ENCODE measurements at regions not wholly inside any gene's neighbourhood (a gene's known extent, or its start where the extent isn't known, plus 50 kb on each side); places are given as distances from the start of the nearest gene placed in this dataset.

GRCh38 chr1:88075813-88076212 is 608.3 kb upstream of the PKN2 start:
- Histone ChIP-seq H3K4me3 (ENCODE audit: low read length) (no peak overlapping the region), H3K27me3 (ENCODE audit: control insufficient read depth, insufficient read depth, low read length) (no peaks in the 10 kb centered on the region), H3K4me1 (ENCODE audit: control insufficient read depth, insufficient read depth, low read length) (peaks cover 5% of the 10 kb centered on the region), H3K27ac (ENCODE audit: low read length) (no peak overlapping the region), H3K36me3 (ENCODE audit: control insufficient read depth, insufficient read depth, low read length) (no peaks in the 10 kb centered on the region), H3K9me3 (ENCODE audit: control insufficient read depth, low read depth, low read length) (no peaks in the 10 kb centered on the region)
- no CpG with 5 or more reads among the region's 1 CpG for WGBS (ENCODE audit: insufficient coverage, low lambda C conversion rate)
- DNase-seq, result no peak

DNA sequence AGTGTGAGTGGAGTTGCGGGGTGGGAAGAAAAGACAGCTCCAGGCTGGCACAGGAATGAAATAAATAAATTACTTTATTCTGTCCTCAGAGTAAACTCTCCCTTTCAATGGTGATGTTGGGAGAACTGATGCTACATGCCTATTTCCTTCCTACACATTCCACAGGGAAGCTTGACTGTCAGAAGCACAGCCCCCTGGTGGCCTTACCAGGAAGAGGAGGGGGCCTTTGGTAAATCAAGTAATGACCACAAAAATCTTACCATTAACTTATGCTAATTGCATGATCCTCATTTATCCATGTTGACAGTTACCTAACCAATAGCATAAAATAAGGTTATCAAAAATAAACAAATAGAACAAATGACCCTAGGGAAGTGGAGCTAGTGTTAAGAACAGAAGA is 605.0 kb upstream of the PKN2 start:
- Histone ChIP-seq H3K27me3 (ENCODE audit: control insufficient read depth, insufficient read depth, low read length) (no peaks in the 10 kb centered on the region), H3K36me3 (ENCODE audit: control insufficient read depth, insufficient read depth, low read length) (no peaks in the 10 kb centered on the region), H3K9me3 (ENCODE audit: control insufficient read depth, low read depth, low read length) (no peaks in the 10 kb centered on the region), H3K27ac (ENCODE audit: low read length) (no peak overlapping the region), H3K4me3 (ENCODE audit: low read length) (no peak overlapping the region), H3K4me1 (ENCODE audit: control insufficient read depth, insufficient read depth, low read length) (no peaks in the 10 kb centered on the region)
- no peak for DNase-seq
- WGBS (ENCODE audit: insufficient coverage, low lambda C conversion rate), result no CpG with 5 or more reads among the region's 1 CpG

GRCh38 chr1:88080875-88081274 is 603.2 kb upstream of the PKN2 start:
- Histone ChIP-seq H3K27me3 (ENCODE audit: control insufficient read depth, insufficient read depth, low read length) (no peaks in the 10 kb centered on the region), H3K9me3 (ENCODE audit: control insufficient read depth, low read depth, low read length) (no peaks in the 10 kb centered on the region), H3K4me3 (ENCODE audit: low read length) (no peak overlapping the region), H3K36me3 (ENCODE audit: control insufficient read depth, insufficient read depth, low read length) (no peaks in the 10 kb centered on the region), H3K27ac (ENCODE audit: low read length) (no peak overlapping the region), H3K4me1 (ENCODE audit: control insufficient read depth, insufficient read depth, low read length) (no peaks in the 10 kb centered on the region)
- DNase-seq, result no peak

GRCh38 chr1:88088481-88088880 is 595.6 kb upstream of the PKN2 start:
- no CpG with 5 or more reads among the region's 8 CpGs for WGBS (ENCODE audit: insufficient coverage, low lambda C conversion rate)
- Histone ChIP-seq H3K4me3 (ENCODE audit: low read length) (no peak overlapping the region), H3K27me3 (ENCODE audit: control insufficient read depth, insufficient read depth, low read length) (no peaks in the 10 kb centered on the region), H3K4me1 (ENCODE audit: control insufficient read depth, insufficient read depth, low read length) (no peaks in the 10 kb centered on the region), H3K27ac (ENCODE audit: low read length) (no peak overlapping the region), H3K36me3 (ENCODE audit: control insufficient read depth, insufficient read depth, low read length) (no peaks in the 10 kb centered on the region), H3K9me3 (ENCODE audit: control insufficient read depth, low read depth, low read length) (peaks cover 2% of the 10 kb centered on the region)
- DNase-seq, result no peak

- WGBS (ENCODE audit: insufficient coverage, low lambda C conversion rate), result 0% methylated on average over 1 of the region's 1 CpG
Measured at GRCh38 chr1:88089961-88090360, 594.1 kb upstream of the PKN2 start.

GRCh38 chr1:88098881-88099280 is 585.2 kb upstream of the PKN2 start:
- H3K27me3 ChIP-seq (ENCODE audit: control insufficient read depth, insufficient read depth, low read length), result no peaks in the 10 kb centered on the region
- no peak overlapping the region for H3K27ac ChIP-seq (ENCODE audit: low read length)
- WGBS (ENCODE audit: insufficient coverage, low lambda C conversion rate), result 88% methylated on average over 1 of the region's 3 CpGs
- H3K4me1 ChIP-seq (ENCODE audit: control insufficient read depth, insufficient read depth, low read length), result no peaks in the 10 kb centered on the region
- no peak for DNase-seq
- H3K36me3 ChIP-seq (ENCODE audit: control insufficient read depth, insufficient read depth, low read length), result no peaks in the 10 kb centered on the region
- no peak overlapping the region for H3K4me3 ChIP-seq (ENCODE audit: low read length)
- no peaks in the 10 kb centered on the region for H3K9me3 ChIP-seq (ENCODE audit: control insufficient read depth, low read depth, low read length)

More at GRCh38 chr1:88089961-88090360, 594.1 kb upstream of the PKN2 start:
- Histone ChIP-seq H3K36me3 (ENCODE audit: control insufficient read depth, insufficient read depth, low read length) (no peaks in the 10 kb centered on the region), H3K4me1 (ENCODE audit: control insufficient read depth, insufficient read depth, low read length) (no peaks in the 10 kb centered on the region), H3K27me3 (ENCODE audit: control insufficient read depth, insufficient read depth, low read length) (no peaks in the 10 kb centered on the region), H3K4me3 (ENCODE audit: low read length) (no peak overlapping the region), H3K9me3 (ENCODE audit: control insufficient read depth, low read depth, low read length) (peaks cover 2% of the 10 kb centered on the region), H3K27ac (ENCODE audit: low read length) (no peak overlapping the region)
- DNase-seq, result no peak

DNA sequence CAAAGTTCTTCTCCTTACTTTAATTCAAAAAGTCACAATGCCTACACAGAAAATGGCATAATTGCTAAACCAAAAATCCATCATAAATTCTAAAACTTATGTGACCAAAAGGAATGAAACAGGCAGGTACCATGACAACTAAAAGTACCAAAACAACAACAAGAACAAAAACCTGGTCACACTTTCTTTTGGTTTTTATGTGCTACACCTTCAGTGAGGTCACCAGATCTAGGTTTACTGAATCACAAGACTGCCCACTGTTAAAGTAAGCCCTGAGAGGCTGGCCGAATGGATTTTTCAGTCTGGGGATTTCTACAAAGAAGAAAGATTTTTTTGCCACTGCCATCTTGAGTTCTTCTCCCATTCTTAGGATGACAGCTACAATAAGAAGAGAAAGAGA is 583.0 kb upstream of the PKN2 start:
- no peaks in the 10 kb centered on the region for H3K4me1 ChIP-seq (ENCODE audit: control insufficient read depth, insufficient read depth, low read length)
- DNase-seq, result no peak
- no peak overlapping the region for H3K4me3 ChIP-seq (ENCODE audit: low read length)
- H3K36me3 ChIP-seq (ENCODE audit: control insufficient read depth, insufficient read depth, low read length), result no peaks in the 10 kb centered on the region
- no CpG with 5 or more reads among the region's 1 CpG for WGBS (ENCODE audit: insufficient coverage, low lambda C conversion rate)
- no peaks in the 10 kb centered on the region for H3K9me3 ChIP-seq (ENCODE audit: control insufficient read depth, low read depth, low read length)
- H3K27ac ChIP-seq (ENCODE audit: low read length), result no peak overlapping the region
- H3K27me3 ChIP-seq (ENCODE audit: control insufficient read depth, insufficient read depth, low read length), result no peaks in the 10 kb centered on the region

- no CpG with 5 or more reads among the region's 1 CpG for WGBS (ENCODE audit: insufficient coverage, low lambda C conversion rate)
- H3K27ac ChIP-seq (ENCODE audit: low read length), result no peak overlapping the region
- H3K4me1 ChIP-seq (ENCODE audit: control insufficient read depth, insufficient read depth, low read length), result no peaks in the 10 kb centered on the region
- H3K27me3 ChIP-seq (ENCODE audit: control insufficient read depth, insufficient read depth, low read length), result no peaks in the 10 kb centered on the region
- no peak overlapping the region for H3K4me3 ChIP-seq (ENCODE audit: low read length)
- no peaks in the 10 kb centered on the region for H3K9me3 ChIP-seq (ENCODE audit: control insufficient read depth, low read depth, low read length)
- H3K36me3 ChIP-seq (ENCODE audit: control insufficient read depth, insufficient read depth, low read length), result no peaks in the 10 kb centered on the region
- no peak for DNase-seq
Measured at GRCh38 chr1:88104236-88104635, 579.8 kb upstream of the PKN2 start.

- Histone ChIP-seq H3K4me1 (ENCODE audit: control insufficient read depth, insufficient read depth, low read length) (no peaks in the 10 kb centered on the region), H3K27me3 (ENCODE audit: control insufficient read depth, insufficient read depth, low read length) (no peaks in the 10 kb centered on the region), H3K36me3 (ENCODE audit: control insufficient read depth, insufficient read depth, low read length) (no peaks in the 10 kb centered on the region), H3K27ac (ENCODE audit: low read length) (no peak overlapping the region), H3K4me3 (ENCODE audit: low read length) (no peak overlapping the region), H3K9me3 (ENCODE audit: control insufficient read depth, low read depth, low read length) (no peaks in the 10 kb centered on the region)
- WGBS (ENCODE audit: insufficient coverage, low lambda C conversion rate), result 83% methylated on average over 1 of the region's 2 CpGs
- no peak for DNase-seq
Measured at GRCh38 chr1:88104886-88105285, 579.2 kb upstream of the PKN2 start.

DNA sequence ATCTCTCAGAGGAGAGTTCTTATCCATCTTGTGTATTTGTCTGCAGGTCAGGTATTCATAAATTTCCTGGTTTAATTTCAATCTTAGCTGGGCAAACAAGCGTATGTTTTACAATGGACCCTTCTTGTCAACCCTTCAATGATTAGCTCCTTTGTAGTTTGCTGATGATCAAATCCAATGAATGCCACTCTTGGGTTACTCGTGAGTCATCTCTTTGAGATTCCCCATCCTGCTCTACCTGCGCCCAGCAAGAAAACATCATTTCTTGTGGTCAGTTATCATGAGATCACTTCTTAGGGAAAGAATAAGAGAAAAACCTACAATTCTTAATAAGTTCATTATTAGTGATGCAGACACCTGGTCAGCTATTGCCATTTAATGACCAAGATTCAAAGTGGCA is 572.3 kb upstream of the PKN2 start:
- Histone ChIP-seq H3K4me3 (ENCODE audit: low read length) (no peak overlapping the region), H3K27ac (ENCODE audit: low read length) (no peak overlapping the region)

DNA sequence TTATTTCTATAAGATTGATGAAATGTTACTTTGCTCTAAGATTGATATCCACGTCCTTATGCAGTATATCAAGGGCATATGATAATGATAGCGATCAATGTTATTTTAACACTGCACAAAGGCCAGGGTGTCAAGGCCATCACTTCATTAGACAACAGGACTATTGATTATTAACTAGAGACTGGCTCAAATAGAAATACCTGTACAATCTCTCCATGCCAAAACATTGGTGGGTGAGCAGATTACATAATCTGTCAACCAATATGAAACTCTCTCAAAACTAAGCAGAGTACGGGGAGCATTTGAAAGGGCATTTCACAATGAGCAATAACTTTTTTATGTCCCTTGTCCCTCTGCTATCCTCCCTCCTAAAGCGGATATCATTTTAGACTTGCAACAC is 566.5 kb upstream of the PKN2 start:
- no CpG with 5 or more reads among the region's 4 CpGs for WGBS (ENCODE audit: insufficient coverage, low lambda C conversion rate)
- peaks cover 7% of the 10 kb centered on the region for H3K4me1 ChIP-seq (ENCODE audit: control insufficient read depth, insufficient read depth, low read length)
- H3K9me3 ChIP-seq (ENCODE audit: control insufficient read depth, low read depth, low read length), result no peaks in the 10 kb centered on the region
- no peak overlapping the region for H3K4me3 ChIP-seq (ENCODE audit: low read length)
- no peaks in the 10 kb centered on the region for H3K27me3 ChIP-seq (ENCODE audit: control insufficient read depth, insufficient read depth, low read length)
- H3K27ac ChIP-seq (ENCODE audit: low read length), result no peak overlapping the region
- no peak for DNase-seq
- no peaks in the 10 kb centered on the region for H3K36me3 ChIP-seq (ENCODE audit: control insufficient read depth, insufficient read depth, low read length)

More for the DNA sequence above, 572.3 kb upstream of the PKN2 start:
- no peaks in the 10 kb centered on the region for H3K9me3 ChIP-seq (ENCODE audit: control insufficient read depth, low read depth, low read length)
- no peaks in the 10 kb centered on the region for H3K4me1 ChIP-seq (ENCODE audit: control insufficient read depth, insufficient read depth, low read length)
- WGBS (ENCODE audit: insufficient coverage, low lambda C conversion rate), result 100% methylated on average over 1 of the region's 3 CpGs
- no peak for DNase-seq
- H3K27me3 ChIP-seq (ENCODE audit: control insufficient read depth, insufficient read depth, low read length), result no peaks in the 10 kb centered on the region
- no peaks in the 10 kb centered on the region for H3K36me3 ChIP-seq (ENCODE audit: control insufficient read depth, insufficient read depth, low read length)
